ENCODE measurements at regions not wholly inside any gene's neighbourhood (a gene's known extent, or its start where the extent isn't known, plus 50 kb on each side); places are given as distances from the start of the nearest gene placed in this dataset.

DNA sequence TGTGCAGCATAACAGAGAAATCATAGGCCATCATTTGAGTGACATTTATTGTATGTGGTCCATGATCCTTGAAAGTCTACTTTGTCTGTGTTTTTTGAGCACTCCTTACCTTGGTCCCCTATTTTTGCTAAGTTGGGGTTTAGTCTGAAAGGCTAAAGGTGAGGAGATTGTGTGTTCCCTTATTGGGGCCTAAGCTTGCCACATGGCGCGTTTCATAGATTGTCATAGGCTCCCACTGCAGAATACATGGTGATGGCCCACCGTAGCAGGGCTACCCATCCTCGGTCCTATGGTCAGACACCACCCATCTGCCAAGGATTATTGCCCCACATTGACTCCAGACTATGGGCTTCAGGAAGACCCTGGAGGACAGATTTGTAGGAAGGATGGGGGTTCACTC, 117.0 kb upstream of the ZSWIM2 start:
- TF ChIP-seq POLR2A (IDR thresholded peaks at IDR 0.05) (no peak), POLR2AphosphoS5 (IDR thresholded peaks at IDR 0.05) (no peak), EP300 (IDR thresholded peaks at IDR 0.05) (no peak)
- TF ChIP-seq, protein P1, sequence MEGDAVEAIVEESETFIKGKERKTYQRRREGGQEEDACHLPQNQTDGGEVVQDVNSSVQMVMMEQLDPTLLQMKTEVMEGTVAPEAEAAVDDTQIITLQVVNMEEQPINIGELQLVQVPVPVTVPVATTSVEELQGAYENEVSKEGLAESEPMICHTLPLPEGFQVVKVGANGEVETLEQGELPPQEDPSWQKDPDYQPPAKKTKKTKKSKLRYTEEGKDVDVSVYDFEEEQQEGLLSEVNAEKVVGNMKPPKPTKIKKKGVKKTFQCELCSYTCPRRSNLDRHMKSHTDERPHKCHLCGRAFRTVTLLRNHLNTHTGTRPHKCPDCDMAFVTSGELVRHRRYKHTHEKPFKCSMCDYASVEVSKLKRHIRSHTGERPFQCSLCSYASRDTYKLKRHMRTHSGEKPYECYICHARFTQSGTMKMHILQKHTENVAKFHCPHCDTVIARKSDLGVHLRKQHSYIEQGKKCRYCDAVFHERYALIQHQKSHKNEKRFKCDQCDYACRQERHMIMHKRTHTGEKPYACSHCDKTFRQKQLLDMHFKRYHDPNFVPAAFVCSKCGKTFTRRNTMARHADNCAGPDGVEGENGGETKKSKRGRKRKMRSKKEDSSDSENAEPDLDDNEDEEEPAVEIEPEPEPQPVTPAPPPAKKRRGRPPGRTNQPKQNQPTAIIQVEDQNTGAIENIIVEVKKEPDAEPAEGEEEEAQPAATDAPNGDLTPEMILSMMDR (IDR thresholded peaks at IDR 0.05): no peak

Measured in sigmoid colon (tissue), 4 donors.